HG03175 (cell line): ENCODE measurements at regions not wholly inside any gene's neighbourhood (a gene's known extent, or its start where the extent isn't known, plus 50 kb on each side); places are given as distances from the start of the nearest gene placed in this dataset.

Source experiments
- ATAC-seq: cut with Tn5 transposase; IDR thresholded peaks from one replicate; pipeline ENCODE4 v1.9.1; 2021; ENCODE audit warnings: mild to moderate bottlenecking, moderate library complexity; ENCODE audit not compliant: unreplicated experiment

DNA sequence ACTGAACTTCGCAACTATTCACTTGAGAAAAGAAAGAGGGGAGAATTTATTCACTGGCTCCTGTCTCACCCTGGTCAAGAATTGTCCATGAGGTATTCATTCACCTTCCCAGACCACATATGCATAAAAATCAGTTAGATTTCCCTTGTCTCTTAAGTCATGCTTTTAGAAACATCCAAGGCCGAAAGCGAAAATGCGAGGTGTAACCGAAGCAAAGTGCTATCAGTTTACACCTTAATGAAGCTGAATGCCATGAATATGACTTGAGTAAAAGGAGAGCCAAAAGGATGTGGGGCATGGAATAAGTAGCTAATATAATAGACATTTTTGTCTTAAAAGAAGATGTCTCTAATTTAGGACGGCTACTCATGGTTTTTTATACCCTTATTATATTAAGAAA is 965.6 kb upstream of the CHORDC1 start:
- no peak for ATAC-seq

- no peak for ATAC-seq
Measured at GRCh38 chr11:91187314-91187713, 964.5 kb upstream of the CHORDC1 start.

DNA sequence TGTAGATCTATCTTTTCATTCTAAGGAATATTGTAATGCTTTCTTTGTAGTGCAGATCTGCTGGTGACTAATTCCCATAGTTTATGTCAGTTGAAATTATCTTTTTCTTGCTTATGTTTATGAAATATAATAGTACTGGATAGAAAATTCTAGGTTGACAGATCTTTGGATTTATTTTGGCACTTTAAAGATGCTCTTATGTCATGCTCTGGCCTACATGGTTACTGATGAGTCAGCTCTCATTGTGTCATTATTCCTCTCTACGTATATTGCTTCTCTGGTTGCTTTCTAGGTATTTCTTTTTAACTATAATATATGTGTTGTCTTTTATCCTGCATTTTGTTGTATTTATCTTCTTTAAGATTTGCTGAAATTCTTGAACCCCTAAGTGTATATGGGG is 955.5 kb upstream of the CHORDC1 start:
- no peak for ATAC-seq

- no peak for ATAC-seq
Measured at GRCh38 chr11:91174734-91175133, 951.9 kb upstream of the CHORDC1 start.

GRCh38 chr11:91174193-91174592 is 951.3 kb upstream of the CHORDC1 start:
- ATAC-seq, result no peak

DNA sequence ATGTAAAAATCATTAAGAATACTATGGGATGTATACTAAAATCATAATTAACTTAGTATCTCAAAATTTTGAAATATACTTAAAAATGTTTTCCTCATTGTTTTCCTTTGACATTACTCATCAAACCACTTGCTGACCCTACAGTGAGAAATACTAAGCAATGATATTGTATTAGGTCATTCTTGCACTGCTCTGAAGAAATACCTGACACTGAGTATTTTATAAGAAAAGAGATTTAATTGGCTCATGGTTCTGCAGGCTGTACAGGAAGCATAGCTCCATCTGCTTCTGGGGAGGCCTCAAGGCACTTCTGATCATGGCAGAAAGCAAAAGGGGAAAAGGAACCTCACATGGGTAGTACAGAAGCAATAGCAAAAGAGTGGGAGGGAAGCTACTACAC is 950.9 kb upstream of the CHORDC1 start:
- no peak for ATAC-seq

DNA sequence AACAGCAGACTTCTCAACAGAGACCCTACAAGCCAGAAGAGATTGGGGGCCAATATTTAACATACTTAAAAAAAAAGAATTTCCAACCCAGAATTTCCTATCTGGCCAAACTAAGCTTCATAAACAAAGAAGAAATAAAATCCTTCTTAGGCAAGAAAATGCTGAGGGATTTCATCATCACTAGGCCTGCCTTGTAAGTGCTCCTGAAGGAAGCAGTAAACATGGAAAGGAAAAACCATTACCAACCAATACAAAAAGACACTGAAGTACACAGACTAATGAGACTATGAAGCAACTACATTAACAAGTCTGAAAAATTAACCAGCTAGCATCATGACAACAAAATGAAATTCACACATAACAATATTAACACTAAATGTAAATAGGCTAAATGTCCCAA is 947.9 kb upstream of the CHORDC1 start:
- no peak for ATAC-seq

- no peak for ATAC-seq
Measured at GRCh38 chr11:91164452-91164822, 941.6 kb upstream of the CHORDC1 start.

- ATAC-seq, result no peak
Measured at GRCh38 chr11:91163619-91164451, 941.0 kb upstream of the CHORDC1 start.

DNA sequence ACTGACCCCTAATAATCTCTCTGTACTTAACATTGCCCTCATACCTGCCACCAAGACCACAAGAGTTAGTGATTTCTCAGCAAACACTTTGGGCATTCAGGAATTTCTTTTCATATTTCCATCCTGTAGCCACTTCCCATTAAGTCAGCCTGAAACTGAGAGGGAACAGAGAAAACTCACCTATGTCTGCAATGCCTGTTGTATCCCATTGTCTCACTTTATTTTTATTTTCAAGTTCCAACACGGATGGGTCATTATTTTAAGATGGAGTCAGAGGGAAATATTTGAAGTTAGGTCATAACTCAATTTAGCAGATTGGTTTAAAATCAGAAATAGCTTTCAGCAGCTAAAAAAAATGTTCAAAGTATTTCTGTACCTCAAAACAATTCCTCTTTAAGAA is 937.8 kb upstream of the CHORDC1 start:
- ATAC-seq, result no peak

DNA sequence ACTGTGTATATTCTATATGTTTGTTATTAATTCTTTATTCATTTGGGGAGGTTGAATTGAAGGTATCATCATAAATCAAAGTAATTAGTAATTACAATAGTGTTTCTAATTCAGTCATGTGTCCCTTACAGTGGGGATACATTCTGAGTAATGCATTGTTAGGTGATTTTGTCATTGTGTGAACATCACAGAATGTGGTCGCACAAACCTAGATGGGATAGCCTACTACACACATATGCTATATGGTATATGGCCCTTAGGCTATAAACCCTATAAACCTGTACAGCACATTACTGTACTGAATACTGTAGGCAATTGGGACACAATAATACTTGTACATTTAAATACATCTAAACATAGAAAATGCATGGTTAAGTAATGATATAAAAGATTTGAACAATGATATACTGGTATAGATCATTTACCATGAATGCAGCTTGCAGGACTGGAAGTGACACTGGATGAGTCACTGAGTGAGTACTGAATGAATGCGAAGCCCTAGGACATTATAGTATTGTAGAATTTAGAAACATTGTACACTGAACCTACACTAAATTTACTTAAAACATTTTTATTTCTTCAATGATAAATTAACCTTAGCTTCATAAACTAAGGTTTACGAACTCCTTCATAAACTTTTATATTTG is 936.2 kb upstream of the CHORDC1 start:
- ATAC-seq, result no peak

DNA sequence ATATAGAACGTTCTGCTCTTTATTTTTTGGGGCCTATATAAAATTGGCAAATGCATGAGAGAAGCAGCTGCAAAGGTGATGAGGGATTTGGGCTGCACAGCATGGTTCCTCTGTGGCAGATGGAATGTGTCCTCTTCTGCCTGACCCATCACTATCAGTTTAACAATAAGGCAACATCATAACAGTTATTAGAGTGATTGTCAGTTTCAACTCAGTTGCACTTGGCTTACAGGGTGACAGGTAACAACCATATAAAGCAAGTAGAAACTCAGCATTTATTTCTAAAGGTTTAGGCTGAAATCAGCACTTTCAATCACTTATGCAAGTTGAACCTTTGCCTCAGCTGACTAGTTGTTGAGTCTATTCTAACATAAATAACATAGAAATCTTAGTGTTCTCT is 935.4 kb upstream of the CHORDC1 start:
- no peak for ATAC-seq

- ATAC-seq, result no peak
Measured at GRCh38 chr11:91156041-91156440, 933.2 kb upstream of the CHORDC1 start.

DNA sequence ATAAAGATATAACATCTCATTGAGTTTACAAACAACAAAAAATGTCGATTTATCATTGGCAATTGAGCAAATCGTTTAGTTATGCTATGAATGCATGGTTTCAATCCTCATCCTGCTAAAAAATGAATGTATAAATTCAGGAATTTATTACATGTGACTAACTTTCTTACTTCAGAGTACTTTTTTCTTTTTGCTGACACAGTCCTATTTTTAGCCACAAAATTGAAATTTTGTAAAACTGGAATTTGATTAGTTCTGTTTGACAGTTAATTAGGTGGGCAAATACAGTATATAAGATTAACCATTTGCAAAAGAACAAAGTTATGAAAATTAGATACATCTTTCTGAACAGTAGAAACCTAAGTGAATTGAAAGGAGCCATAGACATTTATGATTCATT is 925.0 kb upstream of the CHORDC1 start:
- ATAC-seq, result no peak

- no peak for ATAC-seq
Measured at GRCh38 chr11:91141655-91142054, 918.8 kb upstream of the CHORDC1 start.

- no peak for ATAC-seq
Measured at GRCh38 chr11:91136631-91137030, 913.8 kb upstream of the CHORDC1 start.

DNA sequence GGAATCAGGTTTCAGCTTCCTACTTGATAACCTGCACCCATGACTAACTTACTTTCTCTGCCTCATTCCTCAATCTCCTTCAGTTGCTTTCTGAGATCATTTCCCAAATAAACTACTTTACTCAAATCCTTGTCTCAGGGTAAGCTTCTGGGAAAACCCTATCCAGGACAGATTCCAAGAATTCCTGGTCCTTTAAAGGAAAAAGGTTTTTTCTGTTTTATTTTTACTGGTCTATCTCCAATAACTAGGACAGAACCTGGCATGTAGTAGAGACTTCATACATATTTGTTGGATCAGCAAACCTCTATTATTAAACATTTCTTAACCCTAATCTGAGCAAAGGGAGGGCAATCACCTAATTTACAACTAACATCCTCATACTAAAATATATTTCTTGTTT is 910.5 kb upstream of the CHORDC1 start:
- ATAC-seq, result no peak

DNA sequence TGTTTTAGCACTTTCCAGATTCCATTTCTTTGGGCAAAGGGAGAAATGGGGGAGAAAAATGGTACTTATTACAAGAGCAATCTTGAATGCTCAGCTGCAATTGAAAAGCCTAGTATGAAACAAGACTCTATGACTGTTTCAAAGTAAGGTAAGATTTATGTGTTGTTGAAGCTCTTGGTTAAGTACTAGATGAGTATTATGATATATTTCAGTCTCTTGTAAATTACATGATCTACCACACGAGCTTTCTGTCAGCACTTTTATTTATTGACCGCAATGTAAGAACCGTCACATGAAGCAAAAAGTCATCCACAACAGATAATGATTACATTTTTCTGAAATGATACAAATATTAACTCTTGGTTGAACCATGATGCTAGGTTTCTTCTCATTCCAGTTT is 906.7 kb upstream of the CHORDC1 start:
- no peak for ATAC-seq

DNA sequence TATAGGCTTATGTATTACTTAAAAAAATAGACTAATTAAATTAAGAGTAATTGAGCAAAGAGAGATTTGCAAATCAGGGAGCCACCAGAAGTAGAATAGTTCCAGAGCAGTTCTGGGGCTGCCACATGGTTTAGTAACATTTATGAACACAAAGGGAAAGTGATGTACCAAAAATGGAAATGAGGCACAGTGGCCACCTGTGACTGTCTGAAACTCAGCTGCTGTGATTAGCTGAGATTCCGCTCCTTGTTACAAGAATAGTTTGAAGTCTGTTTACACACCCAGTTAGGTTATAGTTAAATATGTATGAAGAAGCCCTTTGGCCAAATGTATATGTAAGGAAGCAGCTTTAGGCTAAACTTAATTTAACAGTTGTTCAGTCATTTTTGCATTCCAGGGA is 901.5 kb upstream of the CHORDC1 start:
- ATAC-seq, result no peak

- no peak for ATAC-seq
Measured at GRCh38 chr11:91115116-91115515, 892.3 kb upstream of the CHORDC1 start.

- ATAC-seq, result no peak
Measured at GRCh38 chr11:91104237-91104636, 881.4 kb upstream of the CHORDC1 start.

- ATAC-seq, result no peak
Measured at GRCh38 chr11:91100427-91100826, 877.6 kb upstream of the CHORDC1 start.

- ATAC-seq, result no peak
Measured at GRCh38 chr11:91097083-91097482, 874.2 kb upstream of the CHORDC1 start.
